Fibroblast of lung (primary cell): ENCODE measurements at regions not wholly inside any gene's neighbourhood (a gene's known extent, or its start where the extent isn't known, plus 50 kb on each side); places are given as distances from the start of the nearest gene placed in this dataset.
"Not testable (repeated sequence)": the region's sequence is repeated elsewhere in the genome, so short reads cannot be mapped to it uniquely, and the experiment has no call there.

Experiments used
- DNase-seq, 2 donors: peaks; one replicate each; pipeline versions ENCODE4 v3.0.0 to v3.0.0-alpha.2; 2010; ENCODE audit warnings: low read depth in 2 of 2
- H2AFZ ChIP-seq: 2 replicates; pipeline ENCODE4 v1.5.1; 2012; ENCODE audit warnings: low read length, control low read depth, inconsistent platforms
- H3K27ac ChIP-seq: 2 replicates; pipeline ENCODE4 v1.5.1; 2011; ENCODE audit warnings: low read length, control low read depth; ENCODE audit not compliant: insufficient read depth
- H3K27me3 ChIP-seq: 2 replicates; pipeline ENCODE4 v1.5.1; 2011; ENCODE audit warnings: mild to moderate bottlenecking, low read length; ENCODE audit not compliant: control insufficient read depth, insufficient read depth
- H3K36me3 ChIP-seq: 2 replicates; pipeline ENCODE4 v1.5.1; 2011; ENCODE audit warnings: low read length; ENCODE audit not compliant: control insufficient read depth, insufficient read depth
- H3K4me1 ChIP-seq: 2 replicates; pipeline ENCODE4 v1.5.1; 2011; ENCODE audit warnings: low read length; ENCODE audit not compliant: control insufficient read depth, insufficient read depth; ENCODE audit errors: extremely low read depth
- H3K4me2 ChIP-seq: 2 replicates; pipeline ENCODE4 v1.5.1; 2011; ENCODE audit warnings: low read length, control low read depth; ENCODE audit not compliant: insufficient read depth; ENCODE audit errors: extremely low read depth
- H3K4me3 ChIP-seq, 4 experiments: fragments of 200-600 bp in 1 of 4; sonication (generic) in 1 of 4; replicated peaks in 1 of 4; 2 replicates each; pipeline ENCODE4 v1.5.1; 2011 to 2016; ENCODE audit warnings: low read length in 4 of 4, low read depth in 3 of 4, mild to moderate bottlenecking in 3 of 4, control low read depth in 2 of 4, inconsistent platforms in 1 of 4, mixed read lengths in 1 of 4; ENCODE audit not compliant: insufficient read depth in 1 of 4; ENCODE audit errors: control extremely low read depth in 1 of 4
- H3K79me2 ChIP-seq: 2 replicates; pipeline ENCODE4 v1.5.1; 2012; ENCODE audit warnings: mild to moderate bottlenecking, low read length, inconsistent platforms; ENCODE audit not compliant: control insufficient read depth, insufficient read depth
- H3K9ac ChIP-seq: 2 replicates; pipeline ENCODE4 v1.5.1; 2011; ENCODE audit warnings: mild to moderate bottlenecking, low read length, control low read depth; ENCODE audit not compliant: insufficient read depth
- H3K9me3 ChIP-seq: 2 replicates; pipeline ENCODE4 v1.5.1; 2012; ENCODE audit warnings: low read depth, low read length; ENCODE audit not compliant: control insufficient read depth, insufficient read depth
- H4K20me1 ChIP-seq: 2 replicates; pipeline ENCODE4 v1.5.1; 2011; ENCODE audit warnings: low read length; ENCODE audit not compliant: control insufficient read depth, insufficient read depth; ENCODE audit errors: extremely low read depth

- not testable (repeated sequence) for H3K36me3 ChIP-seq, H3K4me1 ChIP-seq, H3K27ac ChIP-seq, H3K9ac ChIP-seq, DNase-seq, H3K4me2 ChIP-seq, H3K79me2 ChIP-seq, H3K27me3 ChIP-seq, H4K20me1 ChIP-seq, H3K4me3 ChIP-seq, H2AFZ ChIP-seq, H3K9me3 ChIP-seq
These were observed 102.3 kb downstream of the ZNF267 start for GRCh38 chr16:31975826-31976419.

DNA sequence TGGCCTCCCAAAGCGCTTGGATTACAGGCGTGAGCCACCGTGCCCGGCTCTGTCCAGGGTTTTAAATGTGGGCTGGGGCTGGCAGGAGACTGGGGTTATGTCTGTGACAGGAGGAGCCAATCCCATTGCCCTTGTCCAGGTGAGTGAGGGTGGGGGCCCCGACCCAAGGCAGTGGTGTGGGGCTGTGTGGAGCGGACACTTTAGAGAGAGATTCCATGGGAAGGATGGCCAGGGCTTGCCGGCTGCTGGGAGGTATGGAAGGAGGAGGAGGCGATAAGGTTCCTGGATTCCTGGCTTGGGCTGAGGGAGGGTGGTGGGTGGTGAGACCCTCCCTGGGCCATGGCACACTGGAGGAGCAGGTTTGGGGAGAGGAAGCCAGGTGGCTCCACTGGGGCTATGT is 104.9 kb downstream of the ZNF267 start:
- not testable (repeated sequence) for H4K20me1 ChIP-seq, H3K79me2 ChIP-seq, H3K27ac ChIP-seq, H2AFZ ChIP-seq, H3K36me3 ChIP-seq, H3K4me1 ChIP-seq, DNase-seq, H3K9me3 ChIP-seq, H3K4me2 ChIP-seq, H3K9ac ChIP-seq, H3K27me3 ChIP-seq, H3K4me3 ChIP-seq

- H3K9ac ChIP-seq, H4K20me1 ChIP-seq, DNase-seq, H3K4me1 ChIP-seq, H3K27ac ChIP-seq, H3K79me2 ChIP-seq, H3K9me3 ChIP-seq, H3K36me3 ChIP-seq, H3K27me3 ChIP-seq, H2AFZ ChIP-seq, H3K4me3 ChIP-seq, H3K4me2 ChIP-seq: not testable (repeated sequence)
These were observed 108.1 kb downstream of the ZNF267 start for GRCh38 chr16:31981739-31982138.

DNA sequence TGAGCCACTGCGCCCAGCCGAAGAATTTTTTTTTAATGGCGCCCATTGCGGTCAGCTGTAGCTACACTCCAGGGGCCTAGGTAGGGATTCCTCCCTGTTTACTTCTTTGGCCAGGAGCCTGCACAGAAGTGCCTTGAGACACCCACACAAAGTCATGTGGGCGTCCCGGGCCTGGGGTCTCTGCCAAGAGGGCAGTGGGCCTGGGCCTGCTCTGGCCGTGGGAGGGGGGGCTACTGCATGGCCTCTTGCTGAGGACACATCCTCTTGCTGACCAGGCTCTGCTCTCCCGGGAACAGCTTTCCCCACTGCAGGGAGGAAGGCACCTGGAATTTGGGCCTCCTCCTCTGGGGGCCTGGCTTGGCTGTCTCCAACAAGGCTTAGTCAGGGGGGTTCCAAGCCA is 109.4 kb downstream of the ZNF267 start:
- H3K27ac ChIP-seq, H2AFZ ChIP-seq, H3K9ac ChIP-seq, H3K36me3 ChIP-seq, H3K9me3 ChIP-seq, H4K20me1 ChIP-seq, H3K27me3 ChIP-seq, DNase-seq, H3K4me3 ChIP-seq, H3K4me1 ChIP-seq, H3K79me2 ChIP-seq, H3K4me2 ChIP-seq: not testable (repeated sequence)

- H3K4me1 ChIP-seq, H3K4me3 ChIP-seq, H3K27ac ChIP-seq, H3K9ac ChIP-seq, DNase-seq, H3K9me3 ChIP-seq, H2AFZ ChIP-seq, H3K27me3 ChIP-seq, H3K36me3 ChIP-seq, H3K4me2 ChIP-seq, H4K20me1 ChIP-seq, H3K79me2 ChIP-seq: not testable (repeated sequence)
These were observed 110.1 kb downstream of the ZNF267 start for GRCh38 chr16:31983666-31984065.

DNA sequence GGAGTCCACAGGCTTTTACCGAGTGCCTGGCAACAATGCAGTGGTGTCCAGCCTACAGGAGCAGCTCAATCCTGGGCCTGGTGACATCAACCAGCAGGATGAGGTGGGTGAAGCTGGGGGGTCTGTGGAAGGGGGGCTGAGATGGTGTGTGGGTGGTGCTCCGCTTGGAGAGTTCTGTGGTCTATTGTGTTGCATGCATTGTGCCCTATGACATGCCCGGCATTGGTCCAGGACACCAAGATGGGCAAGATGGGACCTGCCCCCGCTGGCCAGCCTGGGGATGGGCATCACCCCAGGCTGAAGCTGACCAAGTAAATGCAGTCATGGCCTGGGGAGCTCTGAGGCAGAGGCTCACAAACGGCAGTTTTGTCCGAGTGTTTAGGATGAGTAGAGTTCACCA is 113.3 kb downstream of the ZNF267 start:
- H4K20me1 ChIP-seq, H3K9ac ChIP-seq, H3K4me2 ChIP-seq, H2AFZ ChIP-seq, H3K27ac ChIP-seq, H3K4me1 ChIP-seq, H3K4me3 ChIP-seq, H3K9me3 ChIP-seq, H3K79me2 ChIP-seq, H3K27me3 ChIP-seq, DNase-seq, H3K36me3 ChIP-seq: not testable (repeated sequence)
